Suprapubic skin (tissue), 4 donors: ENCODE measurements at regions not wholly inside any gene's neighbourhood (a gene's known extent, or its start where the extent isn't known, plus 50 kb on each side); places are given as distances from the start of the nearest gene placed in this dataset.
A peak's percentile ranks its signal among the peaks of the same experiment; 100 is the strongest.

Experiments used
- DNase-seq, 2 donors: peaks; one replicate each; pipeline ENCODE4 v3.0.0-alpha.2; 2019; ENCODE audit warnings: low spot score in 2 of 2
- H3K27ac ChIP-seq: fragments of 200-600 bp; sonication (generic); one replicate; pipeline ENCODE4 v1.5.1; 2019
- H3K27me3 ChIP-seq: fragments of 200-600 bp; sonication (generic); one replicate; pipeline ENCODE4 v1.5.1; 2019
- H3K36me3 ChIP-seq: fragments of 200-600 bp; sonication (generic); one replicate; pipeline ENCODE4 v1.5.1; 2019
- H3K4me1 ChIP-seq: fragments of 200-600 bp; sonication (generic); one replicate; pipeline ENCODE4 v1.5.1; 2019
- H3K4me3 ChIP-seq: fragments of 200-600 bp; sonication (generic); one replicate; pipeline ENCODE4 v1.5.1; 2019; ENCODE audit warnings: mild to moderate bottlenecking
- H3K9me3 ChIP-seq: fragments of 200-600 bp; sonication (generic); one replicate; pipeline ENCODE4 v1.5.1; 2019
- CTCF ChIP-seq, 2 donors: fragments of 200-600 bp in 1 of 2; fragments of 450-650 bp in 1 of 2; sonication (generic) in 1 of 2; IDR thresholded peaks; one replicate each; pipeline ENCODE4 v1.5.1; 2016 to 2019; ENCODE audit warnings: antibody characterized with exemption in 2 of 2, mild to moderate bottlenecking in 1 of 2, moderate library complexity in 1 of 2
- EP300 ChIP-seq: sonication (generic); formaldehyde crosslinking; IDR thresholded peaks from one replicate; pipeline ENCODE4 v1.6.1; 2017; ENCODE audit warnings: antibody characterized with exemption
- POLR2A ChIP-seq, 2 donors: fragments of 450-650 bp; IDR thresholded peaks; one replicate each; pipeline ENCODE4 v1.6.1; 2017; ENCODE audit warnings: antibody characterized with exemption in 2 of 2, mild to moderate bottlenecking in 2 of 2, moderate library complexity in 2 of 2
- POLR2AphosphoS5 ChIP-seq, 3 donors: sonication (generic); formaldehyde crosslinking; IDR thresholded peaks; one replicate each; pipeline ENCODE4 v1.6.1; 2017; ENCODE audit warnings: antibody characterized with exemption in 3 of 3
- WGBS: methylation state at CpG from one replicate; pipeline ENCODE4 v1.1.5; 2018; 5-methylcytosine and 5-hydroxymethylcytosine counted together

- H3K9me3 ChIP-seq, result no peaks in the 10 kb centered on the region
- no peaks in the 10 kb centered on the region for H3K36me3 ChIP-seq
- TF ChIP-seq CTCF (IDR thresholded peaks at IDR 0.05) (no peak), POLR2A (IDR thresholded peaks at IDR 0.05) (no peak)
- peaks cover 11% of the 10 kb centered on the region for H3K4me1 ChIP-seq
- peak overlapping the region; percentile 20 for H3K27ac ChIP-seq
- no peak for DNase-seq
- peak overlapping the region; percentile 28 for H3K4me3 ChIP-seq
- whole genome bisulfite sequencing, result 45% methylated on average over 33 of the region's 34 CpGs
- peaks cover 49% of the 10 kb centered on the region for H3K27me3 ChIP-seq
These were observed 114.0 kb upstream of the TMEM132D start for GRCh38 chr12:130017591-130018449.

- Histone ChIP-seq H3K4me3 (no peak overlapping the region), H3K27me3 (peaks cover 41% of the 10 kb centered on the region), H3K36me3 (no peaks in the 10 kb centered on the region), H3K4me1 (peaks cover 11% of the 10 kb centered on the region), H3K9me3 (no peaks in the 10 kb centered on the region), H3K27ac (no peak overlapping the region)
- TF ChIP-seq POLR2AphosphoS5 (IDR thresholded peaks at IDR 0.05) (no peak), CTCF (IDR thresholded peaks at IDR 0.05) (no peak), EP300 (no peak), POLR2A (IDR thresholded peaks at IDR 0.05) (no peak)
- no peak for DNase-seq
- 93% methylated on average over 11 of the region's 11 CpGs for WGBS
These were observed 114.8 kb upstream of the TMEM132D start for GRCh38 chr12:130018614-130019013.

GRCh38 chr12:130026608-130027176, 122.9 kb upstream of the TMEM132D start:
- Histone ChIP-seq H3K27me3 (peaks cover 43% of the 10 kb centered on the region), H3K9me3 (no peaks in the 10 kb centered on the region), H3K4me3 (no peak overlapping the region), H3K27ac (no peak overlapping the region), H3K36me3 (no peaks in the 10 kb centered on the region), H3K4me1 (no peaks in the 10 kb centered on the region)
- no peak for TF ChIP-seq EP300
- TF ChIP-seq POLR2AphosphoS5 (IDR thresholded peaks at IDR 0.05), result no peak
- peak in 1 of 2 donors; percentile 64 for TF ChIP-seq CTCF (IDR thresholded peaks at IDR 0.05)
- no peak for TF ChIP-seq POLR2A (IDR thresholded peaks at IDR 0.05)
- 33% methylated on average over 15 of the region's 15 CpGs for WGBS
- no peak for DNase-seq

GRCh38 chr12:130027798-130028197, 124.0 kb upstream of the TMEM132D start:
- H3K27me3 ChIP-seq, result peaks cover 48% of the 10 kb centered on the region
- 15% methylated on average over 1 of the region's 1 CpG for WGBS
- no peak overlapping the region for H3K4me3 ChIP-seq
- DNase-seq, result no peak
- TF ChIP-seq POLR2A (IDR thresholded peaks at IDR 0.05) (no peak), CTCF (IDR thresholded peaks at IDR 0.05) (no peak), POLR2AphosphoS5 (IDR thresholded peaks at IDR 0.05) (no peak), EP300 (no peak)
- no peaks in the 10 kb centered on the region for H3K36me3 ChIP-seq
- no peaks in the 10 kb centered on the region for H3K9me3 ChIP-seq
- H3K4me1 ChIP-seq, result no peaks in the 10 kb centered on the region
- no peak overlapping the region for H3K27ac ChIP-seq

GRCh38 chr12:130029151-130029550, 125.3 kb upstream of the TMEM132D start:
- TF ChIP-seq POLR2AphosphoS5 (IDR thresholded peaks at IDR 0.05) (no peak), CTCF (IDR thresholded peaks at IDR 0.05) (no peak), POLR2A (IDR thresholded peaks at IDR 0.05) (no peak), EP300 (no peak)
- Histone ChIP-seq H3K4me1 (no peaks in the 10 kb centered on the region), H3K36me3 (no peaks in the 10 kb centered on the region), H3K9me3 (no peaks in the 10 kb centered on the region), H3K27me3 (peaks cover 57% of the 10 kb centered on the region), H3K4me3 (no peak overlapping the region), H3K27ac (no peak overlapping the region)
- 78% methylated on average over 7 of the region's 13 CpGs for WGBS
- DNase-seq, result no peak
